HK-2 (cell line): ENCODE measurements at regions not wholly inside any gene's neighbourhood (a gene's known extent, or its start where the extent isn't known, plus 50 kb on each side); places are given as distances from the start of the nearest gene placed in this dataset.
"Not testable (repeated sequence)": the region's sequence is repeated elsewhere in the genome, so short reads cannot be mapped to it uniquely, and the experiment has no call there.

Source experiments
- DNase-seq: peaks from one replicate; pipeline ENCODE4 v3.0.0-alpha.2; 2018; ENCODE audit not compliant: unreplicated experiment

- not testable (repeated sequence) for DNase-seq
Measured at GRCh38 chr7:26424319-26424718, 132.7 kb downstream of the SNX10 start.

- no peak for DNase-seq
Measured at GRCh38 chr7:26425655-26426054, 134.0 kb downstream of the SNX10 start.

GRCh38 chr7:26426096-26426495 lies 134.4 kb downstream of the SNX10 start:
- DNase-seq = no peak

- DNase-seq = no peak
Measured at GRCh38 chr7:26428571-26428970, 136.9 kb downstream of the SNX10 start.

- DNase-seq = no peak
Measured at GRCh38 chr7:26429168-26429567, 137.5 kb downstream of the SNX10 start.

GRCh38 chr7:26434974-26435373 lies 143.3 kb downstream of the SNX10 start:
- DNase-seq = no peak

- no peak for DNase-seq
Measured at GRCh38 chr7:26437003-26437532, 145.4 kb downstream of the SNX10 start.

GRCh38 chr7:26438078-26438477 lies 146.4 kb downstream of the SNX10 start:
- DNase-seq = no peak

GRCh38 chr7:26439521-26440232 lies 148.0 kb downstream of the SNX10 start:
- no peak for DNase-seq

- DNase-seq = no peak
Measured at GRCh38 chr7:26440233-26441001, 148.8 kb downstream of the SNX10 start.

GRCh38 chr7:26441002-26441521 lies 149.4 kb downstream of the SNX10 start:
- DNase-seq = no peak

- no peak for DNase-seq
Measured at GRCh38 chr7:26441611-26442277, 150.1 kb downstream of the SNX10 start.

- no peak for DNase-seq
Measured at GRCh38 chr7:26443006-26443405, 151.3 kb downstream of the SNX10 start.

GRCh38 chr7:26443751-26444150 lies 152.1 kb downstream of the SNX10 start:
- no peak for DNase-seq

- DNase-seq = no peak
Measured at GRCh38 chr7:26444555-26444954, 152.9 kb downstream of the SNX10 start.

GRCh38 chr7:26447116-26447515 lies 155.5 kb downstream of the SNX10 start:
- DNase-seq = no peak

GRCh38 chr7:26449175-26450165 lies 157.8 kb downstream of the SNX10 start:
- DNase-seq = peak; percentile 46

GRCh38 chr7:26451997-26452396 lies 160.3 kb downstream of the SNX10 start:
- DNase-seq = no peak

GRCh38 chr7:26454180-26454579 lies 162.5 kb downstream of the SNX10 start:
- DNase-seq = no peak

GRCh38 chr7:26457696-26458327 lies 166.2 kb downstream of the SNX10 start:
- no peak for DNase-seq
